Loucy (cell line): ENCODE measurements at regions not wholly inside any gene's neighbourhood (a gene's known extent, or its start where the extent isn't known, plus 50 kb on each side); places are given as distances from the start of the nearest gene placed in this dataset.

ENCODE experiments used
- H2AFZ ChIP-seq: fragments of 200-600 bp; sonication (generic); 2 replicates; pipeline ENCODE4 v1.6.0; 2016; ENCODE audit warnings: antibody characterized with exemption, mild to moderate bottlenecking, low read length, moderate library complexity
- H3F3A ChIP-seq: fragments of 200-600 bp; 2 replicates; pipeline ENCODE4 v1.6.0; 2016; ENCODE audit warnings: antibody characterized with exemption, low read depth, mild to moderate bottlenecking
- H3K27me3 ChIP-seq: fragments of 200-600 bp; sonication (generic); 2 replicates; pipeline ENCODE4 v1.6.1; 2014; ENCODE audit warnings: low read length, mild to moderate bottlenecking; ENCODE audit not compliant: insufficient read depth, poor library complexity, severe bottlenecking
- H3K36me3 ChIP-seq: fragments of 200-600 bp; sonication (generic); 2 replicates; pipeline ENCODE4 v1.6.1; 2016; ENCODE audit warnings: low read length; ENCODE audit not compliant: insufficient read depth
- H3K4me1 ChIP-seq: fragments of 200-600 bp; sonication (generic); 2 replicates; pipeline ENCODE4 v1.5.1; 2014; ENCODE audit warnings: low read length, mild to moderate bottlenecking; ENCODE audit not compliant: insufficient read depth, poor library complexity, severe bottlenecking
- H3K4me2 ChIP-seq: fragments of 200-600 bp; sonication (generic); 2 replicates; pipeline ENCODE4 v1.6.0; 2014; ENCODE audit warnings: antibody characterized with exemption, low read length, low read depth, mild to moderate bottlenecking; ENCODE audit not compliant: poor library complexity, severe bottlenecking
- H3K4me3 ChIP-seq: fragments of 200-600 bp; sonication (generic); 2 replicates; pipeline ENCODE4 v1.5.1; 2014; ENCODE audit warnings: low read length, mild to moderate bottlenecking, mixed read lengths; ENCODE audit not compliant: poor library complexity, severe bottlenecking
- H3K79me2 ChIP-seq: fragments of 200-600 bp; sonication (generic); 2 replicates; pipeline ENCODE4 v1.6.1; 2014; ENCODE audit warnings: low read length; ENCODE audit not compliant: insufficient read depth
- H3K9ac ChIP-seq: fragments of 200-600 bp; sonication (generic); 2 replicates; pipeline ENCODE4 v1.6.0; 2014; ENCODE audit warnings: mild to moderate bottlenecking, low read depth, low read length, moderate library complexity; ENCODE audit not compliant: poor library complexity, severe bottlenecking
- H3K9me2 ChIP-seq: fragments of 200-600 bp; sonication (generic); replicated peaks from 2 replicates; pipeline ENCODE4 v1.6.1; 2016; ENCODE audit warnings: low read depth, low read length, mixed read lengths
- H3K9me3 ChIP-seq: fragments of 200-600 bp; sonication (generic); 2 replicates; pipeline ENCODE4 v1.6.1; 2014; ENCODE audit warnings: mild to moderate bottlenecking, antibody characterized with exemption, low read length, low read depth; ENCODE audit not compliant: insufficient read depth
- H4K20me1 ChIP-seq: fragments of 200-600 bp; sonication (generic); 2 replicates; pipeline ENCODE4 v1.6.0; 2014; ENCODE audit warnings: antibody characterized with exemption, low read length, mild to moderate bottlenecking; ENCODE audit not compliant: insufficient read depth, poor library complexity, severe bottlenecking
- EZH2phosphoT487 ChIP-seq: fragments of 200-600 bp; IDR thresholded peaks from 2 replicates; pipeline ENCODE4 v1.6.1; 2018; ENCODE audit warnings: antibody characterized with exemption, mild to moderate bottlenecking, moderate library complexity, borderline replicate concordance
- TF ChIP-seq, protein P1 (sequence below): fragments of 200-600 bp; sonication (generic); conservative IDR thresholded peaks from 2 replicates; pipeline ENCODE4 v1.5.1; 2014; ENCODE audit warnings: mild to moderate bottlenecking, antibody characterized with exemption, low read length

DNA sequence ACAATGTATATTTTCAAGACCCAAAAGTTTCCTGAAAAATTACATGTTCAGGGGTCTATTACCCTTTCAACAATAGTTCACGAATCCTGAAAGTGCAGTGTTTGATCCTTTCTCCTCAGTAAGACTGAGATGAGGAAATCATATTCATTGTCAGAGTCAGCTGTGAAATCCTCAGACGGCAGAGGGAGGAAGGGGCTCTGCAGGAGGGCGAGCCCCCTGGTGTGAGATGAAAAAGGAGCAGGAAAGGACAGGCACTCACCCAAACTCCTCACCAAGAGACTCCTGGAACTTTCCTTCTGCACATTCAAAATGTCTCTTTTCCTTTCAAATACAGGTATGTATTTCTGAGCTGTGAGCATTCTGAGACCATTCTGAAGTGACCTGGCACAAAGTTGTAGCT, 150.3 kb upstream of the HABP2 start:
- no peaks in the 10 kb centered on the region for H3K27me3 ChIP-seq
- no peaks in the 10 kb centered on the region for H3F3A ChIP-seq
- no peaks in the 10 kb centered on the region for H3K9me2 ChIP-seq
- H3K4me1 ChIP-seq, result no peaks in the 10 kb centered on the region
- H3K79me2 ChIP-seq, result no peaks in the 10 kb centered on the region
- no peaks in the 10 kb centered on the region for H4K20me1 ChIP-seq
- H3K9me3 ChIP-seq, result no peaks in the 10 kb centered on the region
- no peak overlapping the region for H3K9ac ChIP-seq
- TF ChIP-seq, protein P1, sequence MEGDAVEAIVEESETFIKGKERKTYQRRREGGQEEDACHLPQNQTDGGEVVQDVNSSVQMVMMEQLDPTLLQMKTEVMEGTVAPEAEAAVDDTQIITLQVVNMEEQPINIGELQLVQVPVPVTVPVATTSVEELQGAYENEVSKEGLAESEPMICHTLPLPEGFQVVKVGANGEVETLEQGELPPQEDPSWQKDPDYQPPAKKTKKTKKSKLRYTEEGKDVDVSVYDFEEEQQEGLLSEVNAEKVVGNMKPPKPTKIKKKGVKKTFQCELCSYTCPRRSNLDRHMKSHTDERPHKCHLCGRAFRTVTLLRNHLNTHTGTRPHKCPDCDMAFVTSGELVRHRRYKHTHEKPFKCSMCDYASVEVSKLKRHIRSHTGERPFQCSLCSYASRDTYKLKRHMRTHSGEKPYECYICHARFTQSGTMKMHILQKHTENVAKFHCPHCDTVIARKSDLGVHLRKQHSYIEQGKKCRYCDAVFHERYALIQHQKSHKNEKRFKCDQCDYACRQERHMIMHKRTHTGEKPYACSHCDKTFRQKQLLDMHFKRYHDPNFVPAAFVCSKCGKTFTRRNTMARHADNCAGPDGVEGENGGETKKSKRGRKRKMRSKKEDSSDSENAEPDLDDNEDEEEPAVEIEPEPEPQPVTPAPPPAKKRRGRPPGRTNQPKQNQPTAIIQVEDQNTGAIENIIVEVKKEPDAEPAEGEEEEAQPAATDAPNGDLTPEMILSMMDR, result no peak
- TF ChIP-seq EZH2phosphoT487, result no peak
- no peak overlapping the region for H3K4me2 ChIP-seq
- no peaks in the 10 kb centered on the region for H3K36me3 ChIP-seq
- H2AFZ ChIP-seq, result no peak overlapping the region
- no peak overlapping the region for H3K4me3 ChIP-seq

DNA sequence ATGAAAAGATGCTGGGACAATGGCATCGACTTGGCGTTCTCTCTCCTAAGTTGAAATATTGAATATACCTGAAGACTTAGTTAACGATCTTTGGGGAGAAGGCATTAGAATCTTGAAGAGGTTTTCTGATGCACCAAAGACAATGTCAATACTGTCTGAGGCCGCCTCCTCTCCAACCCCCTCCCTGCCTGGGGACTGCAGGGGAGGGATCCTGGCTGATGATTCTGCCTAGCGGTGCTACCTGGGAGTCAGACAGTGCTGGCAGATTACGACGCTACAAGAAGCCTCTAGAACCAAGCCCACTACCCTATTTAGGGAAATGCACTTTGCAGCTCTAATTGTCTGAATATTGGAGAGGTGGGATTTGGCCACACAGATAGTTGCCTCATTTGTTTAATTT, 145.6 kb upstream of the HABP2 start:
- no peaks in the 10 kb centered on the region for H3K79me2 ChIP-seq
- no peaks in the 10 kb centered on the region for H3K36me3 ChIP-seq
- H3F3A ChIP-seq, result no peaks in the 10 kb centered on the region
- no peaks in the 10 kb centered on the region for H3K9me3 ChIP-seq
- H3K4me2 ChIP-seq, result no peak overlapping the region
- no peak overlapping the region for H2AFZ ChIP-seq
- H3K9ac ChIP-seq, result no peak overlapping the region
- H3K27me3 ChIP-seq, result no peaks in the 10 kb centered on the region
- TF ChIP-seq, protein P1, result no peak
- no peak for TF ChIP-seq EZH2phosphoT487
- H4K20me1 ChIP-seq, result no peaks in the 10 kb centered on the region
- H3K9me2 ChIP-seq, result no peaks in the 10 kb centered on the region
- no peak overlapping the region for H3K4me3 ChIP-seq
- H3K4me1 ChIP-seq, result no peaks in the 10 kb centered on the region

DNA sequence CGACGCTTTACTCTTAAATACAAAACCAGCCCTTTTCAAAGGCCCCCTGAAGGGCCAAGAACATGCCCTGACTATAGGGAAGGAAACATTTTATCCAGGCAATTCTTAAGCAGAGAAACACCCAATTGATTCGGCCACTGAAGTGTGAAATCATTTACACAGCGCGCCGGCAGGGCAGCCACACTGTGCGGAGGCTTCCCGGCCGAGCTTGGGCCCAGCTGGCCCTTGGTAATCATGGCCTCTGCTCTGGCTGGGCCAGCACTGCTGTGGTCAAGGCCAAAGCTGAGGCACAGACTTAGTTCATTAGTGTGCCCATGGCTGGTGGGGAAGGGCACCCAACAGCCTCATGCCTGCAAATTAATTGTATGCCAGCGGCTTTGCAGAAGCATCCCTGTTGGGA, 143.7 kb upstream of the HABP2 start:
- Histone ChIP-seq H4K20me1 (no peaks in the 10 kb centered on the region), H3K36me3 (no peaks in the 10 kb centered on the region), H3K9ac (no peak overlapping the region), H3K27me3 (no peaks in the 10 kb centered on the region), H3K9me2 (no peaks in the 10 kb centered on the region), H3K4me2 (no peak overlapping the region), H3K4me1 (no peaks in the 10 kb centered on the region), H3F3A (no peaks in the 10 kb centered on the region), H2AFZ (no peak overlapping the region), H3K9me3 (no peaks in the 10 kb centered on the region), H3K4me3 (no peak overlapping the region), H3K79me2 (no peaks in the 10 kb centered on the region)
- TF ChIP-seq, protein P1, result no peak
- TF ChIP-seq EZH2phosphoT487, result no peak
